B cell (primary cell): ENCODE measurements at regions not wholly inside any gene's neighbourhood (a gene's known extent, or its start where the extent isn't known, plus 50 kb on each side); places are given as distances from the start of the nearest gene placed in this dataset.

Source experiments
- CTCF ChIP-seq: fragments of 200-600 bp; IDR thresholded peaks from one replicate; pipeline ENCODE4 v1.8.0; 2022; ENCODE audit warnings: antibody characterized with exemption, mild to moderate bottlenecking
- EZH2 ChIP-seq: IDR thresholded peaks from 2 replicates; pipeline ENCODE4 v1.6.1; 2012; ENCODE audit warnings: borderline replicate concordance, low read depth, mild to moderate bottlenecking, moderate library complexity, low read length; ENCODE audit not compliant: insufficient read depth, poor library complexity, severe bottlenecking

DNA sequence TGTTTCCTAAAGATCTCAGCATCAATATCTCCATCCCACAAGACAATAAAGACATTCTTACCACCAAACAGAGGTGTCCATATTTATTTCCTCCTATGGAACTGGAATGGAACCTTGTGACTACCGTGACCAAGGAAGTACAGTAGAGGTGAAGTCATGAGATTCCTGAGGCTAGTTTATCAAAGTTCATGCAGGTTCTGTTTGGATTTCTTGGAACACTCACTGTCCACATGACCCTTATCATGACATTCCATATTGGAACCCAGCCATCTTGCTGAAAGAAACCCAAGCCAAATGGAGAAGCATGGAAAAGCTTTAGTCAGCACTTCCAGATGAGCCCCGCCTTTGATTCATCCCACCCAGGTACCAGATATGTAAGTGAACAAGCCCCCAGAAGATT lies 516.0 kb upstream of the POU3F3 start:
- TF ChIP-seq CTCF (no peak), EZH2 (no peak)
